HG03521 (cell line): ENCODE measurements at regions not wholly inside any gene's neighbourhood (a gene's known extent, or its start where the extent isn't known, plus 50 kb on each side); places are given as distances from the start of the nearest gene placed in this dataset.
"Not testable (repeated sequence)": the region's sequence is repeated elsewhere in the genome, so short reads cannot be mapped to it uniquely, and the experiment has no call there.

ENCODE experiments used
- ATAC-seq: cut with Tn5 transposase; IDR thresholded peaks from one replicate; pipeline ENCODE4 v1.9.1; 2021; ENCODE audit warnings: mild to moderate bottlenecking, moderate library complexity; ENCODE audit not compliant: unreplicated experiment

DNA sequence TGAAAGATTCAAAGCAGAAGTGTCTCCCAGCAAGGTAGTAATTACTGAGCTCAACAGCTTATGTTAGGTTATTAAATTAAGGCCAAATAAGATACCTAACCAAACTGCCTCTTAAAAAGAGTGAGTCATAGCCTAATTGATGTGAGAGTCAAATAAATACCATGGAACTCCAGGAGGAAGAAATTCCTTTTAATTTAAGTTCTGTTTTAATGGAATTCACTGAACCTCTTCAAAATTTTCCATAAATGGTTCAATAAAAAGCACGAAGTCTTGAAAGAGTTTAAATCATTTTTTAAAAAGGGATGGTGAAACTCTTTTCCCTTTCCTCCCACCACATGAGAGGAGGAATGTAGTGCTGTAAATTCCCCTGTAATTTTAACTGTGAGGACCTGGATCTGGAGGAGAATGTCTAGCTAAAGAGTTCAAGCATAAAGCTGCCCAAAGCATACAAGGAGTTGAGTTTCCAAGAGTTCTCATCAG lies 180.8 kb upstream of the MMADHC start:
- no peak for ATAC-seq

DNA sequence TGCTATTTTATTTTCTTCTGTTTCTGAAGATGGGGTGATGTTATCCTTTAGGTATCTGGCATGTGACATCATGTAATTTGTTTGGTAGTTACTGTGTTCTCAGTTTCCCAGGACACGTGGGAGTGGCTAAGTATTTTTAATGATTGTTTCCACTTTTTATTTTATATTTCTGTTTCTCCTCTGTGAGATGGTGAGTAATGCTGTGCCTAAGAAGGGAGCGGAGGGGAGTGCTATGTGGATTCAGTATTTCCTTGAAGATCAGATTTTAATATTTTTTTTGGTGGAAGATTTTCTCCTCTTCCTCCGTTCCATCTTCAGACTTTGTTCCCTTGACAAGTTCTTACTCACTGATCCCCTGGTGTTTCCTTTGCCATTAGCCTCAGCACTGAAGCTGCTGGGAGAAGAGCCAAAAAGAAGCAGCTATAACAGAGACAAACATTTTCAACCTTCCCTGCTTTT lies 180.0 kb upstream of the MMADHC start:
- ATAC-seq, result no peak

DNA sequence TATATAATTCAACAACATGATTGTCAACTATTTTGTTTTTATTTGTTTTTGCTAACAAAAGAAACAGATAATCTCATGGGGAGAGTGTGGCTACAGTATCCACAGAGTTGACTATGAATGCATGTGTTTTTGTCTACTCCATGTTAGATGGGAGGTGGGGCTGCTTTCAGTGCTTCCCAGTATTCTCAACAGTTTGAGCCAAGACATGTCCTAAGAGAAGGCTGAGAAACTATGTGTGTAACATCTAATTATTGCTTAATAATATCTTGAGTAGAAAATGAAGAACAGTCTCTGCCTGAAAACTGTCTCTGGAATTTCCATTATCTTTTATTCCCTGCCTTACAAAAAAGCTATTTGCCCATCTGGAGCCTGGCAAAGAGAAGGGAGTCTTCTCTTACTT lies 178.8 kb upstream of the MMADHC start:
- ATAC-seq, result no peak

DNA sequence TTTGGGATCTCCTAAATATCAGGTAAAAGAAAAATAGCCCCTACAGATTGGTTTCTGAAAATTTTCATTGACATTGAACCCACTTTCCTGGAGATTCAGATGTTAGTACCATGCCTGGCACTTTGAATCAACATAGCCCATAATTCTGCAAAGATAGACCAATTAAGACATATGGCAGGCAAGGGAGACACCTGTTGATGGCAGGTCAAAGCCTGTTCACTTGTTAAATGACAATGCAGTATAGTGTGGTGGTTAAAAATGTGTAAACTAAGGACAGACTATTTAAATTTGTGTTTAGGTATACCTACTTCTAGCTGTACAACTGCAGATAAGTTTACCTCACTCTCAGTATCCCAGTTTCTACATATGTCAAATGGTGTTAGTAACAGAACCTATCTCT lies 178.1 kb upstream of the MMADHC start:
- ATAC-seq, result no peak

DNA sequence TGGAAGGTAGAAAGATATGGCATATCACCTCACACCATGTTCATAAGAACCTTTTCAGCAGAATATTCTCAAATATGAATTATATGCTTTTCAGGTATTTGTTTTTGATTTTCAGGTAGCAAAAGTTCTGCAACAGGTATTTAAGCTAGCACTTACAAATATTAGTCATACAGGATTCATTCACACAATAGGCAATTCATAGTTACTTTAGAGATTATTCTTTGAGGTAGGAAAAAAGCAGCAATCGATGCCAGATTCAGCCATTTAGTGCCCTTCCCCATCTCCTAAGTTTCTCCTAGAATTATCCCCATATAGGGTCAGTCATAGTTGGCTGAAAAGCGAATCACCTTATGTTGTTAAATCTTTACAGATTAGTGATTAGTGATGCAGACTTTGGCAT lies 177.4 kb upstream of the MMADHC start:
- ATAC-seq, result no peak

DNA sequence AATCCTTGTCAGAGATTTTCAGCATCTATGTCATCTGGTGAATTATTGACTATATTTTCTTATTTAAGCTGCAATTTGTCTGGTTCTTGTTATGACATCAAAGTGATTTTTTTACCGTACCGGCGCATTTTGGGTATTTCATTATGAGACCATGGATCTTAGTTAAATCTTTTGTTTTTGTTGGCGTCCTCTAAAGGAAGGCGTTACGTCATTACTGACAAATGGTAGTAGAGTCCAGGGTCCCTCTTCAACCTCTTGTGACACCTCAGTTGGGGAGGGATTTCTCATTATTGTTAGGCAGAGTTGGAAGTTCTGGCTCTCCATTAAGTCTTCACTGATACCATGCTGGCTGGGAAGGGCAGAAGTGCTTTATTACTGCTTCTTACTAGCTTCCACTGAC lies 175.8 kb upstream of the MMADHC start:
- no peak for ATAC-seq

DNA sequence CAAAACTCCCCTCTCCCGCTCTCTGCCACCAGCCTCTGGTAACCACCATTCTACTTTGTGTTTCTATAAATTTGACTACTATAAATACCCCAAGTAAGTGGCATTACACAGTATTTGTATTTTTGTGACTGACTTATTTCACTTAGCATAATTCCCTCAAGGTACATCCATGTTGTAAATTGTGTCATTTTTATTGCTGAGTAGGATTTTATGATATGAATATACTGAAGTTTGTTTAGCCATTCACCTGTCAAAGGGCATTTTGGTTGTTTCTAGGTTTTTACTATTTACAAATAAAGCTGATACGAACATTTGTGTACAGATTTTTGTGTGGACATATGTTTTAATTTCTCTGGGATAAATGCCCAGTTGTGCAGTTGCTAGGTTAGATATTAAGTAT lies 174.0 kb upstream of the MMADHC start:
- ATAC-seq, result no peak

DNA sequence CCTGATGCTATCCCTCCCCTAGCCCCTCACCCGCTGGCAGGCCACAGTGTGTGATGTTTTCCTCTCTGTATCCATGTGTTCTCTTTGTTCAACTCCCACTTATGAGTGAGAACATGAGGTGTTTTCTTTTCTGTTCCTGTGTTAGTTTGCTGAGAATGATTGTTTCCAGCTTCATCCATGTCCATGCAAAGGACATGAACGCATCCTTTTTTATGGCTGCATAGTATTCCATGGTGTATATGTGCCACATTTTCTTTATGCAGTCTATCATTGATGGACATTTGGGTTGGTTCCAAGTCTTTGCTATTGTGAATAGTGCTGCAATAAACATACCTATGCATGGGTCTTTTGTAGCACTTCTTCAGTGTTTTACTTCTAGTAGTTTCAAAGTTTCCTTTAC lies 171.8 kb upstream of the MMADHC start:
- not testable (repeated sequence) for ATAC-seq

DNA sequence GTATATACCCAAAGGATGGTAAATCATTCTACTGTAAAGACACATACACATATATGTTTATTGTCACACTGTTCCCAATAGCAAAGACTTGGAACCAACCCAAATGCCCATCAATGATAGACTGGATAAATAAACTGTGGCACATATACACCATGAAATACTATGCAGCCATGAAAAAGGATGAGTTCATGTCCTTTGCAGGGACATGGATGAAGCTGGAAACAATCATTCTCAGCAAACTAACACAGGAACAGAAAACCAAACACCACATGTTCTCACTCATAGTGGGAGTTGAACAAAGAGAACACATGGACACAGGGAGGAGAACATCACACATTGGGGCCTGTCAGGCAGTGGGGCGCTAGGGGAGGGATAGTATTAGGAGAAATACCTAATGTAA lies 167.1 kb upstream of the MMADHC start:
- ATAC-seq, result not testable (repeated sequence)

DNA sequence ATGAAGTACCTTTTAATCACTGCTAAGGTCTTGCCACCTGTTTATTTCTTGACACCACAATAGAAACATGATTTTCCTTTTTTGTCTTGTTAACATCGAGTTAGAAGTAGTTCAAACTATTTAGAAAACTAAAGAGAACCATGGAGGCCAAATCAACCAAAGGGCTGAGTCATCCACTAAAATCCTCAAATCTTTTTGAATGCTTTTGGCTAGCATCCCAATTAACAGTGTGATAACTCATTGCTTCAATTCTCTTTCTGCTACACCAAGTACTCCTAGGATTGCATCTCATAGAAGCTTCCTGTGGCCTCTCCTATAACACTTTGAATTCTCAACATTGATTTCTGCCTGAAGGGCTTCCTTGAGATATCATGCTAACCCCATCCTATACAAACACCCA lies 159.9 kb upstream of the MMADHC start:
- no peak for ATAC-seq

DNA sequence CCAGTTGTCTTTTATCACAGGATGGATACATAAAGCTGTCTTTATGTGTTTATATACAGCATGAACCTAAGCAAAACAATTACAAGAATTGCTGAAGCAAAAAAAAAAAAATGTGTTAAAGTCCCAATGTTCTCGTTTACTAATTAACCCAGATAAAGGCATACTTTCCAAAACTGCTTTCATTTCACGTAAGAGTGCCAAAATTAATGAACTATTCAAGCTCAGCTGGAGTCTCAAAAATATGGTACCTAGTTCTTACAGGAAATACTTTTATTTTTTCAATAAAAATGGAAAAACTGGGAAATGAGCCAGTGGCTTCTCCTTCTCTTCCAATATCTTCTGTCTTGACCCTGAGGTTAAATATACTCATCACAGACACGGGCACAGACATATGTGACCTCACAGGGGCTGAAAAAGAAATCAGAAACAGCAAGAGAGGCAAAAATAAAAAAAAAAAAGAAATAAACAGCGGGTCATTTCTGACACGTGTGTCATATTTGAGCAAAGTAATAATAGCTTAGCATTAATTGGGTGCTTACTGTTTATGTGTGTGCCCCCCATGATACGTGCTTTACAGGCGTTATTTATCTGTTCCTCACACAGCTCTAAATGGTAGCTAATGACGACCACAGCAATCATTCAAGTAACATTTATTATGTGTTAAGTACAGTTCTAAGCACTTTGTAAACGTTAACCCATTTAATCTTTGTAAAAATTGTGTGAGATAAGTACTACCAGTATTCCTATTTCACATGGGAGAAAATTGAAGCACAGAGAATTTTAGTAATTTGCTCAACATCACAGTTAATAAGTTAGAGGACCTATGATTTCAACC lies 158.0 kb upstream of the MMADHC start:
- no peak for ATAC-seq

DNA sequence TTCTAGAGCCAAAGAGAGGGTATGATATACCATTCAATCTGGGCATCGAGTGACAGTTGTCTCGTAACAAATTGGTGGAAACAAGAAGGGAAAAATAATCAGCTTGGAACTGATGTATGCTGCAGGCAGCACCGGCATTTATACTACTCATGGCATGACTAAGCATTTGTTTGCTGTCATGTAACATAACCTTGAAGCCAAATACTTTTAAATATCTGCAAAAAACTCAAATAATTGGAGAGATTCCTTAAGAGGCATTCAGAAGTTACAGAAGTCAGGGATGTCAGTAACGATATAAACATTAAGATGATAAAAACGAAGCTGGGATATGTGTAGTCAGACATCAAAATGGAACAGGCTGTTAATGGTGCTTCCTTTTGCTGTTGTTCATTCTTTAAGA lies 157.3 kb upstream of the MMADHC start:
- ATAC-seq, result no peak

DNA sequence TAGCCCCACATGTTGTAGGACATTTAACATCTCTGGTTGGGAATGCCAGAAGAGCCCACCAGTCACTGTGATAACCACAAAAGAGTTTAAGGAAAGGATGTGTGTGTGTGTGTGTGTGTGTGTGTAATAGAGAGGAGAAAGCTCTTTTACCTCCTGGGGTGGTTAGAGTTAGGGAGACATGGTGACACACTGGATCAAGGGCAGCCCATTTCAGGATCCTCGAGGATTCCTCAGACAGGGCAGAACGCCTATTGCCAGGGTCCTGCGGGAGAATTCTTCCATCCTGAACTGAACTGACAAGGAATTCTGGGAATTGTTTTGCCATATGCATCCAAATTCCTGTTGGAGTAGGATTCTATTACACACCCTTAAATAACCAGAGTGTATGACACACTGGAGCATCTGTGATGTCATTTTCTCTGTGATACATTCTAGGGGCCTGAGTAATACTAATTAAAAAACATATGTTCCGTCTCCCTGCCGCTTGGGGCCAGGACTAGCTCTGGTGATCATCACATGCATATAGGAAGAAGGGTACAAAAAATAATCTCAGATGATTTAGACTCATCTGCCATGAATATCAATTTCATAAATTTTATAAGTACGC lies 156.4 kb upstream of the MMADHC start:
- no peak for ATAC-seq

DNA sequence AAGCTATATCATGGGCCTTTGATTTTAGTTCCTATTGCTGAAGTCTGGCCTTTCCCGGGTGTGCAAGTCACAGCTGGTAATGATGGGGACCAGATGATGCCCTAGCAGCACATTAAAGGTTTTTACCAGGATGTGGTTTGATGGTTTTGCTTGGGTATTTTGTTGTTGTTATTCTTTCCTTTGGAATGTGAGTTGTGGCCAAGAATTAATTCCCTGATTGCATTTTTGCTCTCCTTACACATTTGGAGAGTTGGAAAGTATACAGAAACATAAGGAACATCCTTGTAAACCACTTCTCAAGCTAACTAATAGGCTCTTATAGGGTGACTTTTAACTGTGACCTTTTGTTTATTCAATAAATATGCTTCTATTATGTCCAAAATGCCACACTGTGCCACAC lies 154.1 kb upstream of the MMADHC start:
- no peak for ATAC-seq

DNA sequence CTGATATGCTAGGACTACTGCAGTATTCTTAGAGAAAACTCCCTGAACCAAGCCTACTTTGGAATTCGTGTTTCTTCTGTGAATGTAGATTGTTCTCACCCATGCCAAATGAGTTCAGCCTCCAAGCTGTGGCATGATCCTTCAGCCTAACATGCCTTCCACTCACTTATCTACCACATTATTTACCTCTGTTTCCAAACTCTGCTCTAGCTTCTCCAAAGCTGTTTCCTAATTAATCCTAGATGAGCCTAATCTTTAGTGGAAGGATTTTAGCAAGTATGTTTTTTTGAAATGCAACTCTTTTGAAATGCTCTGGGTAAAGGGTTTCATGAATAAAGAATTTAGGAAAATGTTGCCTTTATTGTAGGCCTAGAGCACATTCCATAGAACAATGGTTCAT lies 152.9 kb upstream of the MMADHC start:
- ATAC-seq, result no peak

DNA sequence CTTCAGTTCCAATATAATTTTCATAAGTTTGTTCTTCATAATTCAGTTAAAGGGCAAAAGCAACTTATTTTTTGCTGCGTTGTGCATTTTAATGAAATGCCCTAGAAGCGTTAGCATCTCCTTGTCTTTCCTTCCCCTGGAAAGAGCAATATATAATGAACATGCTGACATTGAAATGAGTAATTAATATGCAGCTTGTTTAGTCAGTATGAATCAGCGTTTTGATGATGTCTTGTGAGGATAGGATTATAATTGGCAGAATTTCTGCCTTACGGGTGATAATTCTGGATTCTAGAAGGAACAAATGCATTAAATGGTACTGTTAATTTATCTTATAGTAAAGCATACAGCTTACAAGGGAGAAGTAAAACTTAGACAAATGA lies 152.3 kb upstream of the MMADHC start:
- no peak for ATAC-seq

DNA sequence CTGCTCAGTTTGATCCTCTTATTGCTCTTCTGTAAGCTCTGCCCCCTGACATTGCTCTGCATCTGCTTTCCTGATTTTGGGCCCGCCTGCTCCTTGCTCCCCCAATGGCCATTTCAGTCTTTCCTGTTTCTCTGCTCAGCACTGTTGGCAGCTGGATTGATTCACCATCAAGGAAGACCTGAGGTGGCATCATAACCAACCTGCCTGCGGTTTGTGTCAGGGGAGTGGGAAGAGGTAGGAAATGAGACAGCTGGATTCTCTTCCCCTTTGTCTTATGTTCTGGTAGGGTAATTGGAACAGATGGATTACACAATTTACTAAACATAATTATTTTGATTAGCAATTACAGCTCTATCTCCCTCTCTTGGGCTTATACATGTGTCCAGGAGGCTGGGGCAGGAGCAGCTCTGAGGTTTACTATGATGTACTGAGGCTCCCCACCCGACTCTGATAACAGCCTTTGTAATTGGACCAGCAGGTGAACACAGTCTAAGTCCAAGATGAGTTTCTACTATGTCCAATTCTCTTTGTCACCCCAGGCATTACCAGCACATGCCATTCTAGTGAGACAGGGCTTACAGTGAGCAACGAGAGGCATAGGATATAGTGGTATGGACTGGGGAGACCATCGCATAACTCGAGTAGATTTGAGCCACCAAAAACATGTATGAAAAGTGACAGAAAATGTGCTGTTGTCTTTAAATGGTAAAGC lies 151.8 kb upstream of the MMADHC start:
- ATAC-seq, result no peak

DNA sequence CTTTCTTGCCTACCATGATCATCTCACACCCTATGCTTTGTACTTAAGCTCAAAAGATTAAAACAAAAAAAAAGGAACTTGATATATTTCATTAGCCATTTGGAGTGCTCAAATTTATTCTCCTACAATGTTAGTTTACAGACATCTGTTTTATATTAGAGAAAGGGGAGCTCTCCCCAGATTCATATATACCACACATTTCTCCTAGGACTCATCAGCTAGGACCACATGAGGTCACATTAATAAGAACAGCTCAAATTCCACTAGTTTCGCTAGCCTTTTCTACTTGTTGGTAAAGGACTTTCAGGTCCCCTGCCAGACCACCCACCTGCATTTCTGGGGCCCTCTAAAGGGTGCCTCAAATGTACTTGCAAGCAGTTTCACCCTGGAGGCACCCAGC lies 151.2 kb upstream of the MMADHC start:
- ATAC-seq, result no peak

DNA sequence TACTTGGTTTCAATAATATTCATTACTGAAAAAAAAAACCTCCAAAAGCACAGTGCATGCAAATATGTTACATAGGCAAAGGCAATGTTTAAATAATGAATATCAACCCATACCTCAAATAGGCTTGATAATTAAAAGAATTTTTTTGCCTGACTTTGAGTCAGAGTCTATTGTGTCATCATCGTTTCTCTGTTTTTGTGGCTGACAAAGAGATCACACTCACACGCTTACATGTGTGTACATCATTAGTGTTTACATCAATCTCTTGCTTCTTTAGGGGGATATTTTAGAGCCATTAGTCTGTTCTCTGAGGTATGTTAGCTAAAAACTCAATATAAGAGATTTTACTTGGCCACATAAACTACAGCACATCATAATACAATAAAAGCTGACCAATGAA lies 150.3 kb upstream of the MMADHC start:
- ATAC-seq, result no peak

DNA sequence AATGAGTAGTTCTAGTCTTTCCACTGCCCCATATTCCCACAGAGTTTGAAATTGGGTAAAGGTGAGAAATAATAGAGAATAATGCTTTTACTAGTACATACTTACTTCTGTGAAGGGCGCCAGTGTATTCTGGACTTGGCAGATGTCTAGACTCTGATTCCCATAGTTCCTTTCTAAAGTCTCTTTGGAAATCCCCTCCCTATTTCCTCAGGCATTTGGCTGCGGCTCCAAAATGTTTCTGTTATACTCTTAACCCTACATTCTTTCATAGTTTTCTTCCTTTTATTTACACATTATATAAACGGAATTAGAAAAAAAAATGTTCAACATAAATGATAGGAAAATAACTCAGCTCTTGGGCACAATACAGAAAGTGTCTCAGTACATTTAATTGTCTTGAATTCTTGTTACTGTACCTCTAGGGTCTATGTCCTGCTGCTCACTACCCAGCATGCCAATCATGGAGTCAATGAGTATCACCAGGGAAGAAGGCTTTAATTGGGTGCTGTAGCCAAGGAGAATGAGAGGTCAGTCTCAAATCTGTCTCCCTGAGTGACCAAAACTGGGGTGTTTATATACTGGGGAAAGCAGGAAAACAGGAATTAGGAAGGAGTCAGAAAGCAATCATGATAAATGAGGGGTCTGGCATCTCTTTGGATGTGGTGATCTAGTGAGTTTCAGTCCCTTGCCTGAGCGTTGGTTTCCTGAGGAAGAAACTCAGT lies 147.8 kb upstream of the MMADHC start:
- ATAC-seq, result no peak
